ENCODE measurements at regions not wholly inside any gene's neighbourhood (a gene's known extent, or its start where the extent isn't known, plus 50 kb on each side); places are given as distances from the start of the nearest gene placed in this dataset.

GRCh38 chr13:64850017-64850416, 2380.1 kb downstream of the PCDH9 start:
- TF ChIP-seq, protein P1, sequence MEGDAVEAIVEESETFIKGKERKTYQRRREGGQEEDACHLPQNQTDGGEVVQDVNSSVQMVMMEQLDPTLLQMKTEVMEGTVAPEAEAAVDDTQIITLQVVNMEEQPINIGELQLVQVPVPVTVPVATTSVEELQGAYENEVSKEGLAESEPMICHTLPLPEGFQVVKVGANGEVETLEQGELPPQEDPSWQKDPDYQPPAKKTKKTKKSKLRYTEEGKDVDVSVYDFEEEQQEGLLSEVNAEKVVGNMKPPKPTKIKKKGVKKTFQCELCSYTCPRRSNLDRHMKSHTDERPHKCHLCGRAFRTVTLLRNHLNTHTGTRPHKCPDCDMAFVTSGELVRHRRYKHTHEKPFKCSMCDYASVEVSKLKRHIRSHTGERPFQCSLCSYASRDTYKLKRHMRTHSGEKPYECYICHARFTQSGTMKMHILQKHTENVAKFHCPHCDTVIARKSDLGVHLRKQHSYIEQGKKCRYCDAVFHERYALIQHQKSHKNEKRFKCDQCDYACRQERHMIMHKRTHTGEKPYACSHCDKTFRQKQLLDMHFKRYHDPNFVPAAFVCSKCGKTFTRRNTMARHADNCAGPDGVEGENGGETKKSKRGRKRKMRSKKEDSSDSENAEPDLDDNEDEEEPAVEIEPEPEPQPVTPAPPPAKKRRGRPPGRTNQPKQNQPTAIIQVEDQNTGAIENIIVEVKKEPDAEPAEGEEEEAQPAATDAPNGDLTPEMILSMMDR (conservative IDR thresholded peaks at IDR 0.05), result no peak
- no peak for TF ChIP-seq ZFX (IDR thresholded peaks at IDR 0.05)

Measured in C4-2B (cell line).